ENCODE measurements at regions not wholly inside any gene's neighbourhood (a gene's known extent, or its start where the extent isn't known, plus 50 kb on each side); places are given as distances from the start of the nearest gene placed in this dataset.

DNA sequence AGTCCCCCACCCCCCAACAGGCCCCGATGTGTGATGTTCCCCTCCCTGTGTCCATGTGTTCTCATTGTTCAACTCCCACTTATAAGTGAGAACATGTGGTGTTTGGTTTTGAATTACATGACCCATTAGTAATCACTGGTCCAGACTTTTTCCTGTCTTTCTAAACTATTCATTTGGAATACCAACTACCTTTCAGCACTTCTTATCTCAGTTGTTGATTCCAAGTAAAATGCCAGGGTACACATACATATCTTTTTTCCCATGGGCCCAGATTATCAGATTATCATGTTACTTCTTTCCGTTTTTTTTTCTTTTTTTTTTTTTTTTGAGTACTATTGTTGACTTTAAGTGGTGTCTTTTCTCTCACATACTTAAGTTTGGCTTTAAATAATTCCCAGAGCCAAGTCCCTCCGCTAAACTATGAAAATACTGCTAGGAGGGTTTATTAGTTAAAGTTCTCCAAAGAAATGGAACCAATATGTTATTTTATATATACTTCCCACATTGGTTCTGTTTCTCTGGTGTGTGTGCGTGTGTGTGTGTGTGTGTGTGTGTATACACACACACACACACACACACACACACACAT, 389.3 kb downstream of the IRS1 start:
- TF ChIP-seq MIER3 (CRISPR knock-in tag; IDR thresholded peaks at IDR 0.05; ENCODE audit: borderline replicate concordance) (no peak), ZSCAN29 (CRISPR knock-in tag; conservative IDR thresholded peaks at IDR 0.05) (no peak), KLF13 (CRISPR knock-in tag; IDR thresholded peaks at IDR 0.05) (no peak), ZFP36 (IDR thresholded peaks at IDR 0.05; ENCODE audit: borderline replicate concordance, low read depth, low read length, partially characterized antibody) (no peak), EP300 (IDR thresholded peaks at IDR 0.05; ENCODE audit: low read depth in 2 of 2, low read length in 2 of 2) (no peak), EP300 (CRISPR knock-in tag; IDR thresholded peaks at IDR 0.05; ENCODE audit: borderline replicate concordance) (no peak), SMC3 (IDR thresholded peaks at IDR 0.05; ENCODE audit: low read length) (no peak), ESRRA (CRISPR knock-in tag; IDR thresholded peaks at IDR 0.05; ENCODE audit: low read depth) (no peak)
- TF ChIP-seq, protein P1, sequence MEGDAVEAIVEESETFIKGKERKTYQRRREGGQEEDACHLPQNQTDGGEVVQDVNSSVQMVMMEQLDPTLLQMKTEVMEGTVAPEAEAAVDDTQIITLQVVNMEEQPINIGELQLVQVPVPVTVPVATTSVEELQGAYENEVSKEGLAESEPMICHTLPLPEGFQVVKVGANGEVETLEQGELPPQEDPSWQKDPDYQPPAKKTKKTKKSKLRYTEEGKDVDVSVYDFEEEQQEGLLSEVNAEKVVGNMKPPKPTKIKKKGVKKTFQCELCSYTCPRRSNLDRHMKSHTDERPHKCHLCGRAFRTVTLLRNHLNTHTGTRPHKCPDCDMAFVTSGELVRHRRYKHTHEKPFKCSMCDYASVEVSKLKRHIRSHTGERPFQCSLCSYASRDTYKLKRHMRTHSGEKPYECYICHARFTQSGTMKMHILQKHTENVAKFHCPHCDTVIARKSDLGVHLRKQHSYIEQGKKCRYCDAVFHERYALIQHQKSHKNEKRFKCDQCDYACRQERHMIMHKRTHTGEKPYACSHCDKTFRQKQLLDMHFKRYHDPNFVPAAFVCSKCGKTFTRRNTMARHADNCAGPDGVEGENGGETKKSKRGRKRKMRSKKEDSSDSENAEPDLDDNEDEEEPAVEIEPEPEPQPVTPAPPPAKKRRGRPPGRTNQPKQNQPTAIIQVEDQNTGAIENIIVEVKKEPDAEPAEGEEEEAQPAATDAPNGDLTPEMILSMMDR (CRISPR knock-in tag; IDR thresholded peaks at IDR 0.05) = no peak
